GM12874 (cell line): ENCODE measurements at regions not wholly inside any gene's neighbourhood (a gene's known extent, or its start where the extent isn't known, plus 50 kb on each side); places are given as distances from the start of the nearest gene placed in this dataset.

ENCODE experiments used
- CTCF ChIP-seq: IDR thresholded peaks from 2 replicates; pipeline ENCODE4 v1.5.1; 2011; ENCODE audit warnings: low read depth, mild to moderate bottlenecking, control low read depth, low read length, moderate library complexity; ENCODE audit not compliant: insufficient read depth

- no peak for TF ChIP-seq CTCF
Measured at GRCh38 chr3:18648868-18649462, 223.8 kb upstream of the SATB1 start.

- no peak for TF ChIP-seq CTCF
Measured at GRCh38 chr3:18648159-18648558, 223.0 kb upstream of the SATB1 start.

GRCh38 chr3:18645619-18646018 is 220.5 kb upstream of the SATB1 start:
- TF ChIP-seq CTCF, result no peak

- TF ChIP-seq CTCF, result no peak
Measured at GRCh38 chr3:18643281-18643680, 218.1 kb upstream of the SATB1 start.

GRCh38 chr3:18641916-18642315 is 216.8 kb upstream of the SATB1 start:
- TF ChIP-seq CTCF, result no peak

GRCh38 chr3:18635215-18635614 is 210.1 kb upstream of the SATB1 start:
- no peak for TF ChIP-seq CTCF

GRCh38 chr3:18634461-18634860 is 209.3 kb upstream of the SATB1 start:
- TF ChIP-seq CTCF, result no peak
